ENCODE measurements at regions not wholly inside any gene's neighbourhood (a gene's known extent, or its start where the extent isn't known, plus 50 kb on each side); places are given as distances from the start of the nearest gene placed in this dataset.

- Histone ChIP-seq H3K9me2 (ENCODE audit: insufficient read depth, low read length) (no peaks in the 10 kb centered on the region), H4K20me1 (ENCODE audit: insufficient read depth, low read length) (no peaks in the 10 kb centered on the region), H3K4me2 (ENCODE audit: low read length) (no peak overlapping the region), H3K27ac (ENCODE audit: low read depth, low read length, poor library complexity, severe bottlenecking) (no peak overlapping the region), H3K36me3 (ENCODE audit: insufficient read depth, low read length) (no peaks in the 10 kb centered on the region), H3K9me3 (ENCODE audit: low read length) (no peaks in the 10 kb centered on the region), H2AFZ (ENCODE audit: low read length) (no peak overlapping the region), H3K4me1 (ENCODE audit: insufficient read depth, low read length, poor library complexity, severe bottlenecking) (no peaks in the 10 kb centered on the region), H3K79me2 (ENCODE audit: insufficient read depth, low read depth, low read length) (no peaks in the 10 kb centered on the region), H3K4me3 (ENCODE audit: low read depth, low read length, poor library complexity, severe bottlenecking) (no peak overlapping the region)
- DNase-seq (ENCODE audit: low spot score) = no peak
- ChIA-PET CTCF (ENCODE audit: unreplicated experiment) (no interaction called here), POLR2A (no interaction called here)
- TF ChIP-seq EZH2phosphoT487 (IDR thresholded peaks at IDR 0.05; ENCODE audit: borderline replicate concordance, low read depth, low read length) (no peak), CTCF (conservative IDR thresholded peaks at IDR 0.05; ENCODE audit: low read length) (no peak)
- intact Hi-C loops (cut with micrococcal nuclease; ENCODE audit: unreplicated experiment) = no loop called here
- BruUV-seq (replicated peaks) = no TSS peak
Measured at GRCh38 chr2:217727801-217728200, 275.0 kb downstream of the TNS1 start.

- H3K4me3 ChIP-seq (ENCODE audit: low read depth, low read length, poor library complexity, severe bottlenecking) = no peak overlapping the region
- H2AFZ ChIP-seq (ENCODE audit: low read length) = no peak overlapping the region
- H3K36me3 ChIP-seq (ENCODE audit: insufficient read depth, low read length) = no peaks in the 10 kb centered on the region
- ChIA-PET CTCF (ENCODE audit: unreplicated experiment) (no interaction called here), POLR2A (interaction anchor here (0.6 kb wide), 1 partner anchor 1216 kb away, joined by 3 read pairs; no protein-coding TSS in a partner anchor)
- no peak for DNase-seq (ENCODE audit: low spot score)
- BruUV-seq (replicated peaks) = no TSS peak
- no peaks in the 10 kb centered on the region for H4K20me1 ChIP-seq (ENCODE audit: insufficient read depth, low read length)
- no peak for TF ChIP-seq EZH2phosphoT487 (IDR thresholded peaks at IDR 0.05; ENCODE audit: borderline replicate concordance, low read depth, low read length)
- TF ChIP-seq CTCF (conservative IDR thresholded peaks at IDR 0.05; ENCODE audit: low read length) = no peak
- no peak overlapping the region for H3K27ac ChIP-seq (ENCODE audit: low read depth, low read length, poor library complexity, severe bottlenecking)
- H3K79me2 ChIP-seq (ENCODE audit: insufficient read depth, low read depth, low read length) = no peaks in the 10 kb centered on the region
- H3K4me1 ChIP-seq (ENCODE audit: insufficient read depth, low read length, poor library complexity, severe bottlenecking) = no peaks in the 10 kb centered on the region
- no peak overlapping the region for H3K4me2 ChIP-seq (ENCODE audit: low read length)
- H3K9me3 ChIP-seq (ENCODE audit: low read length) = no peaks in the 10 kb centered on the region
- no peaks in the 10 kb centered on the region for H3K9me2 ChIP-seq (ENCODE audit: insufficient read depth, low read length)
- intact Hi-C loops (cut with micrococcal nuclease; ENCODE audit: unreplicated experiment) = no loop called here
Measured at GRCh38 chr2:217725409-217725808, 277.4 kb downstream of the TNS1 start.

GRCh38 chr2:217724471-217724870 lies 278.3 kb downstream of the TNS1 start:
- ChIA-PET CTCF (ENCODE audit: unreplicated experiment) (no interaction called here), POLR2A (interaction anchor here (0.6 kb wide), 1 partner anchor 353 kb away, joined by 3 read pairs; no protein-coding TSS in a partner anchor)
- intact Hi-C loops (cut with micrococcal nuclease; ENCODE audit: unreplicated experiment) = no loop called here
- Histone ChIP-seq H3K79me2 (ENCODE audit: insufficient read depth, low read depth, low read length) (no peaks in the 10 kb centered on the region), H4K20me1 (ENCODE audit: insufficient read depth, low read length) (no peaks in the 10 kb centered on the region), H2AFZ (ENCODE audit: low read length) (no peak overlapping the region), H3K27ac (ENCODE audit: low read depth, low read length, poor library complexity, severe bottlenecking) (no peak overlapping the region), H3K9me2 (ENCODE audit: insufficient read depth, low read length) (no peaks in the 10 kb centered on the region), H3K4me2 (ENCODE audit: low read length) (no peak overlapping the region), H3K4me3 (ENCODE audit: low read depth, low read length, poor library complexity, severe bottlenecking) (no peak overlapping the region), H3K36me3 (ENCODE audit: insufficient read depth, low read length) (no peaks in the 10 kb centered on the region), H3K9me3 (ENCODE audit: low read length) (no peaks in the 10 kb centered on the region), H3K4me1 (ENCODE audit: insufficient read depth, low read length, poor library complexity, severe bottlenecking) (no peaks in the 10 kb centered on the region)
- DNase-seq (ENCODE audit: low spot score) = no peak
- BruUV-seq (replicated peaks) = no TSS peak
- TF ChIP-seq CTCF (conservative IDR thresholded peaks at IDR 0.05; ENCODE audit: low read length) (no peak), EZH2phosphoT487 (IDR thresholded peaks at IDR 0.05; ENCODE audit: borderline replicate concordance, low read depth, low read length) (no peak)
